ENCODE measurements at regions not wholly inside any gene's neighbourhood (a gene's known extent, or its start where the extent isn't known, plus 50 kb on each side); places are given as distances from the start of the nearest gene placed in this dataset.
A peak's percentile ranks its signal among the peaks of the same experiment; 100 is the strongest.

GRCh38 chr7:52413051-52413450 lies 622.4 kb upstream of the POM121L12 start:
- no peaks in the 10 kb centered on the region for H4K20me1 ChIP-seq (ENCODE audit: insufficient read depth, low read length)
- H3K4me3 ChIP-seq (ENCODE audit: low read depth, low read length, poor library complexity, severe bottlenecking), result no peak overlapping the region

GRCh38 chr7:52410032-52410431 lies 625.4 kb upstream of the POM121L12 start:
- Histone ChIP-seq H2AFZ (ENCODE audit: low read length) (no peak overlapping the region), H3K9me2 (ENCODE audit: low read depth, low read length) (no peaks in the 10 kb centered on the region), H3K27ac (ENCODE audit: low read depth, low read length, poor library complexity, severe bottlenecking) (no peak overlapping the region), H3K4me2 (ENCODE audit: low read length) (no peak overlapping the region), H3K79me2 (ENCODE audit: insufficient read depth, low read length) (no peaks in the 10 kb centered on the region), H3K27me3 (ENCODE audit: insufficient read depth, low read length) (no peaks in the 10 kb centered on the region), H4K20me1 (ENCODE audit: insufficient read depth, low read length) (no peaks in the 10 kb centered on the region), H3F3A (ENCODE audit: insufficient read depth, low read length) (no peaks in the 10 kb centered on the region), H3K4me3 (ENCODE audit: low read depth, low read length, poor library complexity, severe bottlenecking) (no peak overlapping the region), H3K9me3 (ENCODE audit: low read length) (peaks cover 10% of the 10 kb centered on the region), H3K9ac (ENCODE audit: low read length) (no peak overlapping the region), H3K4me1 (ENCODE audit: insufficient read depth, low read length, severe bottlenecking) (peaks cover 63% of the 10 kb centered on the region), H3K36me3 (ENCODE audit: insufficient read depth, low read length) (no peaks in the 10 kb centered on the region)
- TF ChIP-seq EZH2 (IDR thresholded peaks at IDR 0.05; ENCODE audit: borderline replicate concordance, low read length) (no peak), CTCF (IDR thresholded peaks at IDR 0.05; ENCODE audit: low read length) (no peak)

More at GRCh38 chr7:52413051-52413450, 622.4 kb upstream of the POM121L12 start:
- H3K27me3 ChIP-seq (ENCODE audit: insufficient read depth, low read length), result no peaks in the 10 kb centered on the region
- H3K4me2 ChIP-seq (ENCODE audit: low read length), result peak overlapping the region; percentile 4; the same call in 1 of the 2 replicates
- no peaks in the 10 kb centered on the region for H3F3A ChIP-seq (ENCODE audit: insufficient read depth, low read length)
- H3K27ac ChIP-seq (ENCODE audit: low read depth, low read length, poor library complexity, severe bottlenecking), result peak overlapping the region; percentile 6
- H3K36me3 ChIP-seq (ENCODE audit: insufficient read depth, low read length), result no peaks in the 10 kb centered on the region; the same call in 1 of the 2 replicates
- no peaks in the 10 kb centered on the region for H3K79me2 ChIP-seq (ENCODE audit: insufficient read depth, low read length)
- peak overlapping the region; percentile 8 for H2AFZ ChIP-seq (ENCODE audit: low read length)
- TF ChIP-seq EZH2 (IDR thresholded peaks at IDR 0.05; ENCODE audit: borderline replicate concordance, low read length) (no peak), CTCF (IDR thresholded peaks at IDR 0.05; ENCODE audit: low read length) (no peak)
- peaks cover 40% of the 10 kb centered on the region for H3K4me1 ChIP-seq (ENCODE audit: insufficient read depth, low read length, severe bottlenecking)
- no peaks in the 10 kb centered on the region for H3K9me2 ChIP-seq (ENCODE audit: low read depth, low read length)
- peaks cover 17% of the 10 kb centered on the region for H3K9me3 ChIP-seq (ENCODE audit: low read length)
- peak overlapping the region; percentile 4; the same call in 1 of the 2 replicates for H3K9ac ChIP-seq (ENCODE audit: low read length)

GRCh38 chr7:52406808-52407207 lies 628.6 kb upstream of the POM121L12 start:
- no peaks in the 10 kb centered on the region for H3K36me3 ChIP-seq (ENCODE audit: insufficient read depth, low read length)
- peaks cover 10% of the 10 kb centered on the region for H3K9me3 ChIP-seq (ENCODE audit: low read length)
- H3K4me3 ChIP-seq (ENCODE audit: low read depth, low read length, poor library complexity, severe bottlenecking), result peak overlapping the region; percentile 33
- H3K79me2 ChIP-seq (ENCODE audit: insufficient read depth, low read length), result no peaks in the 10 kb centered on the region
- H3K27ac ChIP-seq (ENCODE audit: low read depth, low read length, poor library complexity, severe bottlenecking), result peak overlapping the region; percentile 84
- peaks cover 57% of the 10 kb centered on the region for H3K4me1 ChIP-seq (ENCODE audit: insufficient read depth, low read length, severe bottlenecking)
- peak overlapping the region; percentile 55 for H3K4me2 ChIP-seq (ENCODE audit: low read length)
- no peak for TF ChIP-seq CTCF (IDR thresholded peaks at IDR 0.05; ENCODE audit: low read length)
- TF ChIP-seq EZH2 (IDR thresholded peaks at IDR 0.05; ENCODE audit: borderline replicate concordance, low read length), result no peak
- no peaks in the 10 kb centered on the region for H3K27me3 ChIP-seq (ENCODE audit: insufficient read depth, low read length)
- H3F3A ChIP-seq (ENCODE audit: insufficient read depth, low read length), result no peaks in the 10 kb centered on the region
- peak overlapping the region; percentile 55 for H3K9ac ChIP-seq (ENCODE audit: low read length)
- H2AFZ ChIP-seq (ENCODE audit: low read length), result peak overlapping the region; percentile 74
- H3K9me2 ChIP-seq (ENCODE audit: low read depth, low read length), result no peaks in the 10 kb centered on the region
- no peaks in the 10 kb centered on the region for H4K20me1 ChIP-seq (ENCODE audit: insufficient read depth, low read length)

Measured in OCI-LY1 (cell line).